Cardiac muscle cell (in vitro differentiated cells and primary cell): ENCODE measurements at regions not wholly inside any gene's neighbourhood (a gene's known extent, or its start where the extent isn't known, plus 50 kb on each side); places are given as distances from the start of the nearest gene placed in this dataset.

ENCODE experiments used
- DNase-seq, 2 donors: peaks; one replicate each; pipeline versions ENCODE4 v3.0.0 to v3.0.0-alpha.2; 2010 to 2017; ENCODE audit warnings: low read depth in 1 of 2, low spot score in 1 of 2
- H3K27ac ChIP-seq: fragments of 200-600 bp; sonication (generic); 2 replicates; pipeline ENCODE4 v1.5.1; 2016
- H3K27me3 ChIP-seq: fragments of 200-600 bp; sonication (generic); 2 replicates; pipeline ENCODE4 v1.6.0; 2016; ENCODE audit warnings: control low read depth
- H3K36me3 ChIP-seq: fragments of 200-600 bp; sonication (generic); 2 replicates; pipeline ENCODE4 v1.5.1; 2016; ENCODE audit warnings: control low read depth
- H3K4me1 ChIP-seq: fragments of 200-600 bp; sonication (generic); 2 replicates; pipeline ENCODE4 v1.8.1; 2017; ENCODE audit warnings: low read depth, mild to moderate bottlenecking, mixed run types
- H3K4me3 ChIP-seq: fragments of 200-600 bp; sonication (generic); 2 replicates; pipeline ENCODE4 v1.5.1; 2016; ENCODE audit warnings: mild to moderate bottlenecking
- H3K9me3 ChIP-seq: fragments of 200-600 bp; sonication (generic); 2 replicates; pipeline ENCODE4 v1.5.1; 2017; ENCODE audit warnings: low read depth, mild to moderate bottlenecking, control low read depth
- CTCF ChIP-seq: IDR thresholded peaks from 2 replicates; pipeline ENCODE4 v1.5.1; 2012; ENCODE audit warnings: low read depth, mild to moderate bottlenecking, low read length

DNA sequence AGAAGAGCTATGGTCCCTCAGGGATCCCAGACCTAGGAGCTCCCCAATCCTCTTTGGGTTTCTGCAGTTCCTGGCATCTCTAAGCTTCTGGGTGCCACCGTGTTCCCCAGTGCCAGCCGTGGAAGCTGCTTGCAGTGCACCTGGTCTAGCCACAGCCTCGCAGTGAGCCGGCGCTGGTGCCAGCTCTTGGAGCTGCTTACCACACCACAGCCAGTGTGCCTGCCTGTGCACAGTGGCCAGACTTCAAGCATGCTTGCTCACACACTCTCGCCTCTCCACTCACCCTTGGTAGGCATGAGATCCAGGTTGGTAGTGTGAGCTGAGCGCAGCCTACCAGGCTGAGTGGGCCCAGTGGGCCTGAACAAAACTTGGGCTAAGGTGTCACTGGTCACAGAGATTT is 971.9 kb downstream of the DCDC2C start:
- Histone ChIP-seq H3K4me3 (no peak overlapping the region), H3K27me3 (no peaks in the 10 kb centered on the region), H3K9me3 (no peaks in the 10 kb centered on the region), H3K36me3 (no peaks in the 10 kb centered on the region), H3K27ac (no peak overlapping the region), H3K4me1 (no peaks in the 10 kb centered on the region)
- no peak for DNase-seq
- TF ChIP-seq CTCF = no peak

GRCh38 chr2:4678927-4679326 is 975.6 kb downstream of the DCDC2C start:
- Histone ChIP-seq H3K27ac (no peak overlapping the region), H3K36me3 (no peaks in the 10 kb centered on the region), H3K9me3 (no peaks in the 10 kb centered on the region), H3K27me3 (no peaks in the 10 kb centered on the region), H3K4me1 (no peaks in the 10 kb centered on the region), H3K4me3 (no peak overlapping the region)
- no peak for TF ChIP-seq CTCF
- no peak for DNase-seq

DNA sequence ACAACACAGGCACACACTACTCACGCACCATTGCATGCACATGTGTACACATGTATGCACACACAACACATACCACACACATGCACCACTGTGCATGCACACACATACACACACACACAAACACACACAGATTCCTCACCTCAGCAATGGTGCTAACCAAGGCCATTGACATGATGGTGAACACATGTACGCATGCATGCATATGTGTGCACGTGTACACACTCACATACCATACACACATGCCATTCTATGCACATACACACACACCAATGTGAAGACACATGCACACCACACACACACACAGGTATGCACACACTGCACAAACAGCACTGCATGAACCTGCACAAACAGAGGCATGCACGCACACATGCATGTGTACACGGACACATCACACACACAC is 976.0 kb downstream of the DCDC2C start:
- no peaks in the 10 kb centered on the region for H3K4me1 ChIP-seq
- no peaks in the 10 kb centered on the region for H3K36me3 ChIP-seq
- no peaks in the 10 kb centered on the region for H3K9me3 ChIP-seq
- no peak for TF ChIP-seq CTCF
- no peaks in the 10 kb centered on the region for H3K27me3 ChIP-seq
- DNase-seq = no peak
- no peak overlapping the region for H3K4me3 ChIP-seq
- H3K27ac ChIP-seq = no peak overlapping the region

- no peaks in the 10 kb centered on the region for H3K9me3 ChIP-seq
- peaks cover 6% of the 10 kb centered on the region for H3K4me1 ChIP-seq
- peak in 1 of 2 donors; percentile 39 for DNase-seq
- no peak for TF ChIP-seq CTCF
- H3K36me3 ChIP-seq = no peaks in the 10 kb centered on the region
- peak overlapping the region; percentile 16 for H3K4me3 ChIP-seq
- no peaks in the 10 kb centered on the region for H3K27me3 ChIP-seq
- H3K27ac ChIP-seq = peak overlapping the region; percentile 63
Observed at GRCh38 chr2:4684921-4685320, 981.5 kb downstream of the DCDC2C start.

GRCh38 chr2:4690913-4691312 is 987.5 kb downstream of the DCDC2C start:
- Histone ChIP-seq H3K27me3 (no peaks in the 10 kb centered on the region), H3K36me3 (no peaks in the 10 kb centered on the region), H3K4me3 (no peak overlapping the region), H3K9me3 (no peaks in the 10 kb centered on the region), H3K4me1 (peaks cover 2% of the 10 kb centered on the region), H3K27ac (no peak overlapping the region)
- TF ChIP-seq CTCF = no peak
- no peak for DNase-seq

DNA sequence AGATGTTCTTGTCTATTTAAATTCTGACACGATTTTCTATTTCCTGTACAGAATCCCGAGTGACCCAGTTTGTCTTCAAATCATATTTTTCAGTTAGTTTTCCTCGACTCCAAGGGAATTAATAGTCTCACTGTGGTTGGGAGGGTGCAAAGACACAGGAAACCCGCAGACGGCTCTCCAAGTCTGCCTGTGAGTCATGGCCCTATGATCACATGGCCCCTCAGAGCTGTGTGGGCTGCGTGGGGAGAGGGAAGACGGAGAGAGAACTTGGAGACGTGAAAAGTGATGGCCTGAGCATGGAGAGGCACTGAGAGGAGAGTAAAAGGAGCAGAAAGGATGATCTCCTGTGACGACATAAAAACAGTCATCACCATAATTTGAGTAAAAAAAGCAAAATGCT is 989.9 kb downstream of the DCDC2C start:
- Histone ChIP-seq H3K36me3 (no peaks in the 10 kb centered on the region), H3K4me1 (peaks cover 17% of the 10 kb centered on the region), H3K27ac (no peak overlapping the region), H3K4me3 (no peak overlapping the region), H3K27me3 (no peaks in the 10 kb centered on the region), H3K9me3 (no peaks in the 10 kb centered on the region)
- no peak for TF ChIP-seq CTCF
- DNase-seq = peak in 1 of 2 donors; percentile 31
